ENCODE measurements at regions not wholly inside any gene's neighbourhood (a gene's known extent, or its start where the extent isn't known, plus 50 kb on each side); places are given as distances from the start of the nearest gene placed in this dataset.

DNA sequence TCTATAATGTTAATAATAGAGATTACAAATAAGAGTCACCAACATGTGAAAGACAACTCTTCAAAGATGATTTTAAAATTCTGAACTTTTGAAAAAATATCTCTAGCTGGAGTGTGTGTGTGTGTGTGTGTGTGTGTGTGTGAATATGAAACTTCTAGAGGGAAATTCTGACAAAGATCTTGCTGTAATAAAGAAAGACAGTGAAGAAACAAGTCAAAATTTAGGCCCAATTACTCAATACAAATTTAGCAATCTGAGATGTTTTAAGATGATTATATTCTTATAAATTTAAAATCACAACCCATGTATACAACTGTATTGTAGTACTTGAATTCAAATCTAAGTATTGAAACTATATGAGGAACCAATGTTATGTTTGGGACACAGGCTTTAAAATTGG lies 57.2 kb upstream of the UGP2 start:
- TF ChIP-seq POLR2A (IDR thresholded peaks at IDR 0.05; ENCODE audit: low read depth, low read length), result no peak
- no peak for TF ChIP-seq SPI1 (IDR thresholded peaks at IDR 0.05; ENCODE audit: low read depth, low read length)
- TF ChIP-seq POLR2AphosphoS5 (IDR thresholded peaks at IDR 0.05; ENCODE audit: low read depth, low read length), result no peak

All from GM12891 (cell line).